ENCODE measurements at regions not wholly inside any gene's neighbourhood (a gene's known extent, or its start where the extent isn't known, plus 50 kb on each side); places are given as distances from the start of the nearest gene placed in this dataset.

DNA sequence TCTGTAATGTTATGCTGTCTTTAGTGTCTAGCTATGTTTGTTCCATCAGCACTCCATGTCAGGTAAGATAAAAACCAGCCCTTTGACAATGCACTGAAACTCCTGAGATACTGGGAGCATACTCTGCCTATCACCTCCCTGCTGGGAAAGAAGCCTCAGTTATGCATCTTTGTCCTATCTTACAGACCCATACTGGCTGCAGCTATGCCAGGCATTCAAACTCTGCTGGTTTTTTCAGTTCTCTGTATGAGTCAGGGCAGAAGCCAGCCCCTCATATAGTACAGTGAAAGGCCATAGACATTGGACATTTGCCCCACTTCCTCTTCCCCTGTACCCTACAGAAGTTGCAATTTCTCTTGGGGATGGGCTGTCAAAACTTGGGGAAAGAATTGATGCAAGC, 181.1 kb upstream of the RGPD4 start:
- peaks cover 23% of the 10 kb centered on the region for H3K36me3 Mint-ChIP-seq
- no peak for DNase-seq (ENCODE audit: low spot score)
- H3K9me3 Mint-ChIP-seq: peaks cover 46% of the 10 kb centered on the region
- H3K27me3 Mint-ChIP-seq (ENCODE audit: low read depth): no peaks in the 10 kb centered on the region; the same call in 1 of the 2 replicates
- ChIA-PET CTCF (no interaction called here), POLR2A (no interaction called here)
- no peaks in the 10 kb centered on the region for H3K4me1 Mint-ChIP-seq
- H3K27ac Mint-ChIP-seq: no peak overlapping the region
- no peak overlapping the region for H3K4me3 Mint-ChIP-seq
- ATAC-seq: no peak
- TF ChIP-seq ATF6 (CRISPR knock-in tag; IDR thresholded peaks at IDR 0.05): no peak
- TF ChIP-seq, protein P1, sequence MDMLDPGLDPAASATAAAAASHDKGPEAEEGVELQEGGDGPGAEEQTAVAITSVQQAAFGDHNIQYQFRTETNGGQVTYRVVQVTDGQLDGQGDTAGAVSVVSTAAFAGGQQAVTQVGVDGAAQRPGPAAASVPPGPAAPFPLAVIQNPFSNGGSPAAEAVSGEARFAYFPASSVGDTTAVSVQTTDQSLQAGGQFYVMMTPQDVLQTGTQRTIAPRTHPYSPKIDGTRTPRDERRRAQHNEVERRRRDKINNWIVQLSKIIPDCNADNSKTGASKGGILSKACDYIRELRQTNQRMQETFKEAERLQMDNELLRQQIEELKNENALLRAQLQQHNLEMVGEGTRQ (CRISPR knock-in tag; IDR thresholded peaks at IDR 0.05): no peak
- TF ChIP-seq TEAD1 (CRISPR knock-in tag; IDR thresholded peaks at IDR 0.05): no peak
- TF ChIP-seq NFATC4 (CRISPR knock-in tag; IDR thresholded peaks at IDR 0.05): no peak
- TF ChIP-seq, protein P2, sequence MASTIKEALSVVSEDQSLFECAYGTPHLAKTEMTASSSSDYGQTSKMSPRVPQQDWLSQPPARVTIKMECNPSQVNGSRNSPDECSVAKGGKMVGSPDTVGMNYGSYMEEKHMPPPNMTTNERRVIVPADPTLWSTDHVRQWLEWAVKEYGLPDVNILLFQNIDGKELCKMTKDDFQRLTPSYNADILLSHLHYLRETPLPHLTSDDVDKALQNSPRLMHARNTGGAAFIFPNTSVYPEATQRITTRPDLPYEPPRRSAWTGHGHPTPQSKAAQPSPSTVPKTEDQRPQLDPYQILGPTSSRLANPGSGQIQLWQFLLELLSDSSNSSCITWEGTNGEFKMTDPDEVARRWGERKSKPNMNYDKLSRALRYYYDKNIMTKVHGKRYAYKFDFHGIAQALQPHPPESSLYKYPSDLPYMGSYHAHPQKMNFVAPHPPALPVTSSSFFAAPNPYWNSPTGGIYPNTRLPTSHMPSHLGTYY (CRISPR knock-in tag; IDR thresholded peaks at IDR 0.05): no peak
- TF ChIP-seq PREB (CRISPR knock-in tag; IDR thresholded peaks at IDR 0.05; ENCODE audit: borderline replicate concordance): no peak
- TF ChIP-seq, protein P3, sequence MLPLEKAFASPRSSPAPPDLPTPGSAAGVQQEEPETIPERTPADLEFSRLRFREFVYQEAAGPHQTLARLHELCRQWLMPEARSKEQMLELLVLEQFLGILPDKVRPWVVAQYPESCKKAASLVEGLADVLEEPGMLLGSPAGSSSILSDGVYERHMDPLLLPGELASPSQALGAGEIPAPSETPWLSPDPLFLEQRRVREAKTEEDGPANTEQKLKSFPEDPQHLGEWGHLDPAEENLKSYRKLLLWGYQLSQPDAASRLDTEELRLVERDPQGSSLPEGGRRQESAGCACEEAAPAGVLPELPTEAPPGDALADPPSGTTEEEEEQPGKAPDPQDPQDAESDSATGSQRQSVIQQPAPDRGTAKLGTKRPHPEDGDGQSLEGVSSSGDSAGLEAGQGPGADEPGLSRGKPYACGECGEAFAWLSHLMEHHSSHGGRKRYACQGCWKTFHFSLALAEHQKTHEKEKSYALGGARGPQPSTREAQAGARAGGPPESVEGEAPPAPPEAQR (CRISPR knock-in tag; IDR thresholded peaks at IDR 0.05): no peak
- TF ChIP-seq FOXJ3 (CRISPR knock-in tag; IDR thresholded peaks at IDR 0.05; ENCODE audit: borderline replicate concordance): no peak
- TF ChIP-seq PRDM15 (CRISPR knock-in tag; IDR thresholded peaks at IDR 0.05): no peak

DNA sequence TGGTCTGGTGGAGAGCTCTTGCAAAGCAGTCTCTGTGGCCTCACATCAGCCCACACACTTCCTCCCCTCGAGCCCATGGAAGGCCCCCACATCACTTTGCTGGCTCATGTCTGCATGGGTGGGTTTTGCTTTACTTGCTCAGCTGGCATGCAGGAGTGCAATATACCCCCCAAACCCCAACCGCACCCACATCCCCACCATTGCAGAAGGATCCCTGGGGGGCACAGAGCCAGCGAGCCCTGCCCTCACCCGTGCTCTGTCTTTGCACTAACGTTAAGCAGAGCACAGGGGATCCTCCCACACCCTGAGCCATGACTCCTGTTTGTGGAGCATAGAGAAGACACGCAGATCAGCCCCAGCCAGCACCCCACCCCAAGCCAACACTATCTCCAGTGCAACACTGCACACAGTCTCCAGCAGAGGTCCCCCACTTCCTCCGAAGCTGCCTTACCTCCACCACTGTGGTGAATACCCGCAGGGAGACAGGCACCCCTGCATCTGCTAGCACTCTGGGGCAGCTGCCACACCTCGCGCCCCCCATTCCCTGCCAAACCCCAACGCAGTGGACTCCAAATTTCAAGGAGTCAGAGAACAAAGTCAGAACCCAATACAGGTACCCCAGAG, 177.8 kb upstream of the RGPD4 start:
- DNase-seq (ENCODE audit: low spot score) (peak; percentile 49), ATAC-seq (peak; percentile 98)
- Mint-ChIP-seq H3K27me3 (ENCODE audit: low read depth) (no peaks in the 10 kb centered on the region; the same call in 1 of the 2 replicates), H3K4me3 (no peak overlapping the region), H3K4me1 (no peaks in the 10 kb centered on the region), H3K9me3 (peaks cover 21% of the 10 kb centered on the region), H3K27ac (no peak overlapping the region), H3K36me3 (peaks cover 7% of the 10 kb centered on the region)
- POLR2A ChIA-PET: no interaction called here
- CTCF ChIA-PET: interaction anchor here (0.7 to 0.9 kb wide), 2 partner anchors 51 to 114 kb away, joined by 3 read pairs; no protein-coding TSS in a partner anchor
- TF ChIP-seq ZNF396 (CRISPR knock-in tag; IDR thresholded peaks at IDR 0.05; ENCODE audit: borderline replicate concordance) (no peak), ATF1 (CRISPR knock-in tag; IDR thresholded peaks at IDR 0.05) (no peak), ZNF317 (CRISPR knock-in tag; IDR thresholded peaks at IDR 0.05; ENCODE audit: borderline replicate concordance, low read depth) (no peak), ARID4B (CRISPR knock-in tag; IDR thresholded peaks at IDR 0.05; ENCODE audit: borderline replicate concordance) (0 out of 2 replicates have a peak, but pooled peaks have one; percentile 35), CTCF (IDR thresholded peaks at IDR 0.05) (peak; percentile 20; the same call in 1 of the 2 replicates), NR1H2 (CRISPR knock-in tag; IDR thresholded peaks at IDR 0.05) (no peak), TEAD4 (CRISPR knock-in tag; IDR thresholded peaks at IDR 0.05) (no peak), SMAD3 (CRISPR knock-in tag; IDR thresholded peaks at IDR 0.05; ENCODE audit: borderline replicate concordance) (no peak)
